ES-I3 (cell line): ENCODE measurements at regions not wholly inside any gene's neighbourhood (a gene's known extent, or its start where the extent isn't known, plus 50 kb on each side); places are given as distances from the start of the nearest gene placed in this dataset.

Experiments used
- H3K36me3 ChIP-seq: 2 replicates; pipeline ENCODE4 v1.6.1; 2013; ENCODE audit warnings: mild to moderate bottlenecking, low read length, control low read depth, moderate library complexity; ENCODE audit not compliant: insufficient read depth
- H3K4me1 ChIP-seq: 2 replicates; pipeline ENCODE4 v1.6.1; 2013; ENCODE audit warnings: mild to moderate bottlenecking, control low read depth, low read length; ENCODE audit not compliant: insufficient read depth
- H3K9ac ChIP-seq: 2 replicates; pipeline ENCODE4 v1.6.1; 2013; ENCODE audit warnings: low read depth, mild to moderate bottlenecking, low read length, moderate library complexity
- H3K9me3 ChIP-seq: 2 replicates; pipeline ENCODE4 v1.6.1; 2013; ENCODE audit warnings: mild to moderate bottlenecking, low read length, moderate library complexity; ENCODE audit not compliant: control insufficient read depth, insufficient read depth

- H3K36me3 ChIP-seq = no peaks in the 10 kb centered on the region
- no peaks in the 10 kb centered on the region for H3K4me1 ChIP-seq
- no peaks in the 10 kb centered on the region for H3K9me3 ChIP-seq
- no peak overlapping the region for H3K9ac ChIP-seq
These were observed 292.1 kb downstream of the SETD4 start for GRCh38 chr21:35768187-35768586.

- no peak overlapping the region for H3K9ac ChIP-seq
- no peaks in the 10 kb centered on the region for H3K9me3 ChIP-seq
These were observed 295.7 kb downstream of the SETD4 start for GRCh38 chr21:35764586-35764985.

GRCh38 chr21:35764077-35764476 is 296.2 kb downstream of the SETD4 start:
- Histone ChIP-seq H3K9me3 (no peaks in the 10 kb centered on the region), H3K36me3 (no peaks in the 10 kb centered on the region), H3K9ac (no peak overlapping the region), H3K4me1 (no peaks in the 10 kb centered on the region)

More at GRCh38 chr21:35764586-35764985, 295.7 kb downstream of the SETD4 start:
- Histone ChIP-seq H3K4me1 (no peaks in the 10 kb centered on the region), H3K36me3 (no peaks in the 10 kb centered on the region)

- H3K9ac ChIP-seq = no peak overlapping the region
These were observed 305.7 kb downstream of the SETD4 start for GRCh38 chr21:35754583-35754982.

GRCh38 chr21:35753308-35753707 is 307.0 kb downstream of the SETD4 start:
- H3K9me3 ChIP-seq = no peaks in the 10 kb centered on the region
- no peaks in the 10 kb centered on the region for H3K4me1 ChIP-seq
- no peaks in the 10 kb centered on the region for H3K36me3 ChIP-seq
- H3K9ac ChIP-seq = no peak overlapping the region

More at GRCh38 chr21:35754583-35754982, 305.7 kb downstream of the SETD4 start:
- no peaks in the 10 kb centered on the region for H3K4me1 ChIP-seq
- H3K36me3 ChIP-seq = no peaks in the 10 kb centered on the region
- H3K9me3 ChIP-seq = no peaks in the 10 kb centered on the region

GRCh38 chr21:35751171-35751570 is 309.2 kb downstream of the SETD4 start:
- Histone ChIP-seq H3K9me3 (no peaks in the 10 kb centered on the region), H3K9ac (no peak overlapping the region), H3K36me3 (no peaks in the 10 kb centered on the region), H3K4me1 (no peaks in the 10 kb centered on the region)

GRCh38 chr21:35749904-35750303 is 310.4 kb downstream of the SETD4 start:
- Histone ChIP-seq H3K9me3 (no peaks in the 10 kb centered on the region), H3K36me3 (no peaks in the 10 kb centered on the region), H3K9ac (no peak overlapping the region), H3K4me1 (no peaks in the 10 kb centered on the region)

GRCh38 chr21:35748678-35749314 is 311.5 kb downstream of the SETD4 start:
- no peak overlapping the region for H3K9ac ChIP-seq
- no peaks in the 10 kb centered on the region for H3K36me3 ChIP-seq
- H3K4me1 ChIP-seq = no peaks in the 10 kb centered on the region
- no peaks in the 10 kb centered on the region for H3K9me3 ChIP-seq

GRCh38 chr21:35743571-35743970 is 316.8 kb downstream of the SETD4 start:
- no peaks in the 10 kb centered on the region for H3K36me3 ChIP-seq
- H3K4me1 ChIP-seq = no peaks in the 10 kb centered on the region
- no peak overlapping the region for H3K9ac ChIP-seq
- no peaks in the 10 kb centered on the region; the same call in 1 of the 2 replicates for H3K9me3 ChIP-seq

- no peak overlapping the region for H3K9ac ChIP-seq
- no peaks in the 10 kb centered on the region; the same call in 1 of the 2 replicates for H3K9me3 ChIP-seq
- H3K4me1 ChIP-seq = no peaks in the 10 kb centered on the region
These were observed 321.9 kb downstream of the SETD4 start for GRCh38 chr21:35738347-35738961.

GRCh38 chr21:35737899-35738346 is 322.4 kb downstream of the SETD4 start:
- Histone ChIP-seq H3K9me3 (no peaks in the 10 kb centered on the region; the same call in 1 of the 2 replicates), H3K36me3 (no peaks in the 10 kb centered on the region), H3K9ac (no peak overlapping the region), H3K4me1 (no peaks in the 10 kb centered on the region)

More at GRCh38 chr21:35738347-35738961, 321.9 kb downstream of the SETD4 start:
- H3K36me3 ChIP-seq = no peaks in the 10 kb centered on the region

- no peaks in the 10 kb centered on the region for H3K36me3 ChIP-seq
- H3K9ac ChIP-seq = no peak overlapping the region
- no peaks in the 10 kb centered on the region; the same call in 1 of the 2 replicates for H3K9me3 ChIP-seq
- no peaks in the 10 kb centered on the region for H3K4me1 ChIP-seq
These were observed 322.9 kb downstream of the SETD4 start for GRCh38 chr21:35737449-35737848.

- no peak overlapping the region for H3K9ac ChIP-seq
- no peaks in the 10 kb centered on the region for H3K4me1 ChIP-seq
These were observed 327.5 kb downstream of the SETD4 start for GRCh38 chr21:35732788-35733187.

GRCh38 chr21:35730325-35730724 is 330.0 kb downstream of the SETD4 start:
- no peak overlapping the region for H3K9ac ChIP-seq
- H3K4me1 ChIP-seq = no peaks in the 10 kb centered on the region
- H3K9me3 ChIP-seq = no peaks in the 10 kb centered on the region
- H3K36me3 ChIP-seq = no peaks in the 10 kb centered on the region

More at GRCh38 chr21:35732788-35733187, 327.5 kb downstream of the SETD4 start:
- no peaks in the 10 kb centered on the region for H3K36me3 ChIP-seq
- H3K9me3 ChIP-seq = no peaks in the 10 kb centered on the region

GRCh38 chr21:35727830-35728229 is 332.5 kb downstream of the SETD4 start:
- Histone ChIP-seq H3K9ac (no peak overlapping the region), H3K9me3 (no peaks in the 10 kb centered on the region), H3K36me3 (no peaks in the 10 kb centered on the region), H3K4me1 (no peaks in the 10 kb centered on the region)
